SK-N-SH (cell line): ENCODE measurements at regions not wholly inside any gene's neighbourhood (a gene's known extent, or its start where the extent isn't known, plus 50 kb on each side); places are given as distances from the start of the nearest gene placed in this dataset.

Experiments
- CTCF ChIA-PET: fragments of 300-600, 350-600 bp; formaldehyde crosslinking; extraction: SDS; loops from one replicate; lab custom pipeline; 2021; lab: Yijun Ruan, JAX
- POLR2A ChIA-PET: fragments of 350-600 bp; sonication (Branson Sonifier 250); formaldehyde crosslinking; extraction: SDS; loops from one replicate; lab custom pipeline; 2020; ENCODE audit warnings: antibody characterized with exemption, inconsistent platforms; lab: Yijun Ruan, JAX
- DNase-seq: peaks from one replicate; pipeline ENCODE4 v3.0.0; 2012
- H2AFZ ChIP-seq: fragments of 200-600 bp; sonication (generic); 2 replicates; pipeline ENCODE4 v1.8.1; 2016; ENCODE audit warnings: antibody characterized with exemption, mild to moderate bottlenecking, low read depth
- H3F3A ChIP-seq: fragments of 200-600 bp; sonication (generic); replicated peaks from 2 replicates; pipeline ENCODE3; 2016; ENCODE audit warnings: antibody characterized with exemption, mild to moderate bottlenecking; ENCODE audit not compliant: insufficient read depth
- H3K27ac ChIP-seq, 2 experiments: fragments of 200-500 bp in 1 of 2; fragments of 200-600 bp in 1 of 2; sonication (Bioruptor generic) in 1 of 2; sonication (generic), shearing (Covaris generic) in 1 of 2; 2 replicates each; pipeline versions ENCODE4 v1.5.1 to v1.6.1; 2014 to 2016; ENCODE audit warnings: low read depth in 2 of 2, inconsistent platforms in 1 of 2, low read length in 1 of 2, mild to moderate bottlenecking in 1 of 2, mixed read lengths in 1 of 2
- H3K27me3 ChIP-seq: fragments of 200-600 bp; sonication (generic), shearing (Covaris generic); 2 replicates; pipeline ENCODE4 v1.6.1; 2016; ENCODE audit warnings: mixed run types; ENCODE audit not compliant: insufficient read depth
- H3K36me3 ChIP-seq, 2 experiments: fragments of 200-500 bp in 1 of 2; fragments of 200-600 bp in 1 of 2; sonication (Bioruptor generic) in 1 of 2; sonication (generic) in 1 of 2; replicated peaks in 1 of 2; 2 replicates each; pipeline versions ENCODE3 to v1.5.1; 2014 to 2016; ENCODE audit warnings: low read length in 1 of 2, mild to moderate bottlenecking in 1 of 2; ENCODE audit not compliant: insufficient read depth in 2 of 2, control insufficient read depth in 1 of 2
- H3K4me1 ChIP-seq, 2 experiments: fragments of 200-500 bp in 1 of 2; fragments of 200-600 bp in 1 of 2; sonication (Bioruptor generic) in 1 of 2; sonication (generic), shearing (Covaris generic) in 1 of 2; 2 replicates each; pipeline versions ENCODE4 v1.5.1 to v1.6.1; 2014 to 2016; ENCODE audit warnings: low read depth in 1 of 2, low read length in 1 of 2, mixed run types in 1 of 2; ENCODE audit not compliant: insufficient read depth in 2 of 2, control insufficient read depth in 1 of 2
- H3K4me2 ChIP-seq: fragments of 200-600 bp; sonication (generic), shearing (Covaris generic); 2 replicates; pipeline ENCODE4 v1.6.1; 2017; ENCODE audit warnings: mixed run types
- H3K4me3 ChIP-seq, 2 experiments: fragments of 200-500 bp in 1 of 2; fragments of 200-600 bp in 1 of 2; sonication (Bioruptor generic) in 1 of 2; sonication (generic), shearing (Covaris generic) in 1 of 2; 2 replicates each; pipeline versions ENCODE4 v1.5.1 to v1.8.1; 2014 to 2016; ENCODE audit warnings: low read depth in 2 of 2, inconsistent platforms in 1 of 2, low read length in 1 of 2, mild to moderate bottlenecking in 1 of 2, mixed read lengths in 1 of 2, moderate library complexity in 1 of 2
- H3K79me2 ChIP-seq: fragments of 200-600 bp; sonication (generic); 2 replicates; pipeline ENCODE4 v1.8.1; 2017; ENCODE audit warnings: mild to moderate bottlenecking; ENCODE audit not compliant: insufficient read depth
- H3K9ac ChIP-seq: fragments of 200-600 bp; sonication (generic); 2 replicates; pipeline ENCODE4 v1.6.1; 2017; ENCODE audit warnings: mixed run types
- H3K9me2 ChIP-seq: fragments of 200-600 bp; sonication (generic); 2 replicates; pipeline ENCODE4 v1.6.1; 2017; ENCODE audit warnings: mixed run types
- H3K9me3 ChIP-seq: fragments of 200-600 bp; sonication (generic); 2 replicates; pipeline ENCODE4 v1.6.1; 2017; ENCODE audit warnings: mixed run types, mild to moderate bottlenecking, moderate library complexity
- H4K20me1 ChIP-seq: fragments of 200-600 bp; sonication (generic); 2 replicates; pipeline ENCODE4 v1.6.1; 2017; ENCODE audit warnings: mild to moderate bottlenecking, mixed run types; ENCODE audit not compliant: insufficient read depth
- ELF1 ChIP-seq: IDR thresholded peaks from 2 replicates; pipeline ENCODE4 v1.4.0; 2012
- EP300 ChIP-seq, 2 experiments: IDR thresholded peaks; 2 replicates each; pipeline versions ENCODE4 v1.4.0 to v1.6.1; 2012; ENCODE audit warnings: borderline replicate concordance in 1 of 2, low read depth in 1 of 2, low read length in 1 of 2
- EZH2phosphoT487 ChIP-seq: fragments of 200-600 bp; sonication (generic); IDR thresholded peaks from 2 replicates; pipeline ENCODE4 v1.6.1; 2017; ENCODE audit warnings: low read depth, mixed run types, mild to moderate bottlenecking, antibody characterized with exemption, moderate library complexity, borderline replicate concordance
- FOSL2 ChIP-seq: IDR thresholded peaks from 2 replicates; pipeline ENCODE4 v1.4.0; 2012; ENCODE audit warnings: low read depth, mild to moderate bottlenecking, moderate library complexity, borderline replicate concordance
- FOXM1 ChIP-seq: IDR thresholded peaks from 2 replicates; pipeline ENCODE4 v1.4.0; 2012; ENCODE audit warnings: low read depth, mild to moderate bottlenecking
- GABPA ChIP-seq: IDR thresholded peaks from 2 replicates; pipeline ENCODE4 v1.4.0; 2012; ENCODE audit warnings: low read depth, mild to moderate bottlenecking
- IRF3 ChIP-seq: fragments of 150-350 bp; IDR thresholded peaks from 2 replicates; pipeline ENCODE4 v1.6.1; 2016; ENCODE audit warnings: mild to moderate bottlenecking, low read depth, low read length
- JUND ChIP-seq: IDR thresholded peaks from 2 replicates; pipeline ENCODE4 v1.4.0; 2012
- MAX ChIP-seq: IDR thresholded peaks from 2 replicates; pipeline ENCODE4 v1.4.0; 2012; ENCODE audit warnings: low read depth
- MEF2A ChIP-seq: IDR thresholded peaks from 2 replicates; pipeline ENCODE4 v1.4.0; 2012; ENCODE audit warnings: low read depth, borderline replicate concordance
- MXI1 ChIP-seq: IDR thresholded peaks from 2 replicates; pipeline ENCODE4 v1.6.1; 2012; ENCODE audit warnings: mild to moderate bottlenecking, low read depth, low read length, improper control_type of control experiment
- NFIC ChIP-seq: IDR thresholded peaks from 2 replicates; pipeline ENCODE4 v1.4.0; 2012; ENCODE audit warnings: borderline replicate concordance
- NRF1 ChIP-seq: IDR thresholded peaks from 2 replicates; pipeline ENCODE4 v1.6.1; 2012; ENCODE audit warnings: low read depth, mild to moderate bottlenecking, low read length
- POLR2AphosphoS5 ChIP-seq: IDR thresholded peaks from 2 replicates; pipeline ENCODE4 v1.6.1; 2012; ENCODE audit warnings: low read depth, low read length
- RCOR1 ChIP-seq: fragments of 150-350 bp; IDR thresholded peaks from 2 replicates; pipeline ENCODE4 v1.6.1; 2017; ENCODE audit warnings: antibody characterized with exemption, low read length
- REST ChIP-seq: IDR thresholded peaks from 2 replicates; pipeline ENCODE4 v1.6.1; 2012; ENCODE audit warnings: mild to moderate bottlenecking, low read depth, low read length, moderate library complexity
- RFX5 ChIP-seq: IDR thresholded peaks from 2 replicates; pipeline ENCODE4 v1.6.1; 2012; ENCODE audit warnings: mild to moderate bottlenecking, improper control_type of control experiment, low read length
- SIN3A ChIP-seq: IDR thresholded peaks from 2 replicates; pipeline ENCODE4 v1.6.1; 2012; ENCODE audit warnings: low read depth, mild to moderate bottlenecking, low read length, moderate library complexity, borderline replicate concordance
- TCF12 ChIP-seq: IDR thresholded peaks from 2 replicates; pipeline ENCODE4 v1.4.0; 2012
- TEAD4 ChIP-seq: IDR thresholded peaks from 2 replicates; pipeline ENCODE4 v1.4.0; 2012; ENCODE audit warnings: mild to moderate bottlenecking, borderline replicate concordance; ENCODE audit not compliant: insufficient read depth
- USF1 ChIP-seq: IDR thresholded peaks from 2 replicates; pipeline ENCODE4 v1.4.0; 2012; ENCODE audit warnings: low read depth, borderline replicate concordance
- USF2 ChIP-seq: fragments of 150-350 bp; IDR thresholded peaks from 2 replicates; pipeline ENCODE4 v1.6.1; 2017; ENCODE audit warnings: antibody characterized with exemption, low read length, low read depth, borderline replicate concordance
- WGBS: methylation state at CpG from one replicate; pipeline ENCODE4 v1.1.6; 2017; ENCODE audit warnings: low lambda C conversion rate; 5-methylcytosine and 5-hydroxymethylcytosine counted together

GRCh38 chr6:147063469-147064031 lies 140.7 kb upstream of the STXBP5 start (continued):
- TF ChIP-seq JUND = peak; percentile 68
- TF ChIP-seq FOXM1 = no peak
- TF ChIP-seq USF1 = no peak
- TF ChIP-seq SIN3A = no peak
- TF ChIP-seq TCF12 = peak; percentile 72
- TF ChIP-seq EP300 (IDR thresholded peaks at IDR 0.05; ENCODE audit: borderline replicate concordance in 1 of 2, low read depth in 1 of 2, low read length in 1 of 2) = peak in 1 of 2 experiments; percentile 51; a peak in 1 of 4 replicates
- no peak for TF ChIP-seq ELF1

GRCh38 chr6:147065786-147066185 lies 138.4 kb upstream of the STXBP5 start:
- Histone ChIP-seq H3K27ac (no peak overlapping the region), H3K4me1 (no peaks in the 10 kb centered on the region; a peak in 1 of 4 replicates), H4K20me1 (no peaks in the 10 kb centered on the region), H3K27me3 (no peaks in the 10 kb centered on the region), H3K9ac (no peak overlapping the region), H3K9me2 (no peaks in the 10 kb centered on the region), H2AFZ (no peak overlapping the region), H3K79me2 (no peaks in the 10 kb centered on the region), H3K9me3 (no peaks in the 10 kb centered on the region), H3K36me3 (no peaks in the 10 kb centered on the region), H3K4me2 (no peak overlapping the region), H3F3A (peaks cover 13% of the 10 kb centered on the region), H3K4me3 (no peak overlapping the region)
- WGBS = 79% methylated on average over 5 of the region's 5 CpGs
- POLR2A ChIA-PET = no interaction called here
- CTCF ChIA-PET = no interaction called here
- TF ChIP-seq NRF1 = no peak
- TF ChIP-seq FOSL2 = no peak
- no peak for TF ChIP-seq EP300 (IDR thresholded peaks at IDR 0.05; ENCODE audit: borderline replicate concordance in 1 of 2, low read depth in 1 of 2, low read length in 1 of 2)
- TF ChIP-seq MAX = no peak
- DNase-seq = no peak

- Histone ChIP-seq H3F3A (peaks cover 13% of the 10 kb centered on the region), H2AFZ (no peak overlapping the region), H3K79me2 (no peaks in the 10 kb centered on the region), H3K4me1 (no peaks in the 10 kb centered on the region), H3K4me3 (no peak overlapping the region), H3K9me3 (no peaks in the 10 kb centered on the region), H4K20me1 (no peaks in the 10 kb centered on the region), H3K4me2 (no peak overlapping the region), H3K36me3 (no peaks in the 10 kb centered on the region), H3K9ac (no peak overlapping the region), H3K27me3 (no peaks in the 10 kb centered on the region), H3K27ac (no peak overlapping the region), H3K9me2 (no peaks in the 10 kb centered on the region)
- 90% methylated on average over 5 of the region's 5 CpGs for WGBS
- ChIA-PET CTCF (no interaction called here), POLR2A (no interaction called here)
- no peak for DNase-seq
- TF ChIP-seq EZH2phosphoT487 (no peak), IRF3 (no peak), RFX5 (no peak), POLR2AphosphoS5 (no peak), USF2 (no peak), RCOR1 (no peak), GABPA (no peak), MEF2A (no peak), FOSL2 (no peak), ELF1 (no peak), TEAD4 (no peak), JUND (no peak), REST (no peak), MXI1 (no peak), NFIC (no peak)
Observed at GRCh38 chr6:147067184-147067583, 137.0 kb upstream of the STXBP5 start.
